ENCODE measurements at regions not wholly inside any gene's neighbourhood (a gene's known extent, or its start where the extent isn't known, plus 50 kb on each side); places are given as distances from the start of the nearest gene placed in this dataset.

DNA sequence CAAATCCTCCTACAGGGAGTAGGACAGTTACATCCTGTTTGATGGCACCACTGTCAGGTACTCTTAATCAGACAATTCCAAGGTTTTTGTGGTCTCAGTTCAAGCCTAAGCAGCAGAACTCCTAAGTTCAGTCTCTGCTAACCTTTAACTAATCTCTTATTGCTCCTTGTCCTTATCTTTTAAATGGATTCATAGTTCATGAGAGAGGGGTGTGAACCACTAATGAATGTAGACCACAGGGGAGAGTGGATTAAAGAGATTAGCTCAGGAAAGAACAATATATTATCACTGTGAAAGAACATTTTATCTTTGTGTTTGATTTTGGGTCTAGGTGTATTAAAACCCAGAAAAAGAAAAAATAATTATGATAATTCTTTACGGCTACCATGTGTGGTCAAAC, 168.9 kb downstream of the DCK start:
- DNase-seq = no peak

DNA sequence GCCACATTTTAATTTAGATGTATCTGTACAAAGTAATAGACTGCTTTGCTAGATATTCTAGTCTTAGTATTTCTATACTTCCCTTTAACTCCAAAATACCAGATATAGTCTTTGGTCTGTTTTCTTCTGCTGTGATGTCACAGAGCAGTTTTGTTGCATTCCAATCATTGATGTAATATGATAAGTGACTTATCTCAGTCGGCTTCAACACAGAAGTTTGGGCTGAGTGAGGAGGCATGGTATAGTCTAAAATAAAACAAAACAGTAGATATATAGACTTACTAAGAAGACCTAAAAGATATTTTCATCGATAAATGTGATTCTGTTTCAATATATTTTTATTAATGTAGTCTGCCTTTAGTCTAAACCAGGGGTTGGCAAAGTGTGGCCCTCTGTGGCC, 169.9 kb downstream of the DCK start:
- no peak for DNase-seq

DNA sequence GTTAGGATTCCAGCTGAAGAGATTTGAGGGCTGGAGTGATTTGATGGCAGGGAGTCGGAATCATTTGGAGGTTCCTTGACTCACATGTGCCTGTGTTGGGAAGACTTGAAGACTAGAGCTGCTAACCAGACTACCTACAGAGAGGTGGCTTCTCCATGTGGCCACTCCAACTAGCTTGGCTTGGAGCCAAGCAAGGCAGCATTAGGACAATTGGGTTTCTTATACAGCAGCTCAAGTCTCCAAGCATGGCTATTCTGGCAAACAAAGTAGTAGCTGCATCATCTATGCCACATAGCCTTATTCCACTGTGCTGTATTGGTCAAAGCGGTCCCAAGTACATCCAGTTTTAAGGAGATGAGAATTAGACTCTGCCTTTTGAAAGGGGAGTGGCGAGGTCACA, 171.7 kb upstream of the SLC4A4 start:
- no peak for DNase-seq

DNA sequence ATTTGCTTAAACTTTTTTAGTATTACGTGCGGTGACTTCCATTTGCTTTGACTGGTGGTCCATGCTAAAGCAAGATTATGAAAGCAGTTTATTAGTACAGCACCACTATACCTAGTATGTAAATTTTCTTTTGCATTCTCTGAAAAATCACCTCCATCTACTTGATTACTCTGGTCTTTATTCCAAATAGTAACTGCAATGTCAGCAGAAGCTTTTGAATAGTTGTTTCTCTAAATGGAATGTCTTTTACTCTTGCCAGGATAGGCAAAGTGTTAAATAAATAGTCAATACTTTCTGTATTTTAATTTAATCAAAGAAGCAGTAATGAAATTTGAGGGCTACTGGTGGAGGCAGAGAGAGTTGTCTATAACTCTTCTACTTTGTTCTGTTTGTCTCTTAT, 167.2 kb upstream of the SLC4A4 start:
- no peak for DNase-seq

DNA sequence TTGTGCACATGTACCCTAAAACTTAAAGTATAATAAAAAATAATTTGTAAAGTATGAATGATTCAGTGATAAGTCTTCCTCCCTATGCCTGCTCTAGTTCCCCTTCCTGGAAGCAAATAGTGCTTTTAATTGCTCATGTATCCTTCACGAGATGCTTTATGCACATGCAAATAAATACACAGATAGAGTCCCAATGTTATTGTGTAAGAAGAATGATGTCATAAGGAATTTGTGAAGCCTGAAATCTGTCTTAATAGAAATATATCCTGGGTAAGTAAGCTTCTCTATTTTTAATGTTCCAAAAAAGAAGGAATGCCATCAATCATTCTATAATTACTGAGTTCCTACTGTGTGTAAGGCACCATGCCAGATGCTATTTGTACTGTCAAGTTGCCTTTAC, 157.5 kb upstream of the SLC4A4 start:
- DNase-seq = no peak

DNA sequence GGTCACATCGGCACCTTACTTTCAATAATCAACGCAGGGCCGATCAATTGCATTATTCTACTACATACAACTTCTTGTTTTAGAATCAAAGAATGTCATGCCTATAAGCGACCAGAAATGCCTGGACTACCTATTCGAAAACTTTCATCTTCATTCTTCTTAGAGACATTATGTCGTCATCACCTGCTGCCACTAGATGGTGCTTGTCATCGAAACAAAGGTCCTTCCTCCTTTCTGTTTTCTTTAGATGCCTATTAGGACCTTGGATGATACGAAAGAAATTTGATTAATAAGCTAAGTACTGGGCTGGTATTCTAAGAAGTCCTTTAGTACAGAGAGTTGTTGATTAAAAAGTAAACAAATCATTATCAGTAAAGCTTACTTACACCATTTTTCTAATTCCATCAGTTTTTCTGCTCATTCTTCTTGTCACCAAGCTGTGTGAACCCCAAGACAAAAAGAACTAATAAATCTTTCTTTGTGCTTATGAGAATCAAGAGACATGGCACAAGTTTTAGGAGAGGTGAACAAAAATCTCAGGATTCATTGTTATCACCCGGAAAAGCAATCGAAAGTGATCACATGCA, 154.5 kb upstream of the SLC4A4 start:
- DNase-seq = peak; percentile 73

DNA sequence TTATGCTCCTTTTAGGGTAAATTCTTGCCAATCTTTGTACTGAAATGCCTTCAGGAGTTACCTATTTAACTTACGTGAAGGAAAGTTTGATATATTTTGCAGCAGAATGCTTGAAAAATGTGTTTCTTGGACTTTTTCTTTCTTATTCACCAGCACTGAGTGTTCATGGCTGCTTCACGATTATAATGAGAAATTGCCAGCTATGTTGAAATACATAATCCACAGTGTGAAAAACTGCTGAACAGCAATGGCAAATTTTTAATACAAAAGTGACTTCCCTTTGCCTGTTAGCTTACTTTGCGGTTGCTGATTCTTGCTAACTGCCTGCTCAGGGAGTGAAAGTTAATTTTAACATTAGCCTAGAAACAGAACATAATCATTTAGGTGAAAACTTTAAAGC, 153.8 kb upstream of the SLC4A4 start:
- no peak for DNase-seq

DNA sequence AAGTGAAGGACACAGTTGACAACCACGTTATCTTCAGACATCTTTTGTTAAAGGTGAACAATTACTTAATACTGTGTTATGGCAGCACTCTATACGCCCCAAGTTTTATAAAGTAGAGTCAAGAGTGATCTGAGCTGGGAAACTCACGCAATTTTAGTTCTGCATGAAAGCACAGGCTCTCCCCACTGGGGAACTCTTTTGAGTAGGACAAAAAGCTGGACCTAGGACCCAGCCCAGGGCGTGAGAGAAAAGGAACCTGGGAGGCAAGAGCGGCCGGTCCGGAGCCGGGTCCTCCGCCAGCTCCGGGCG, 152.6 kb upstream of the SLC4A4 start:
- no peak for DNase-seq

DNA sequence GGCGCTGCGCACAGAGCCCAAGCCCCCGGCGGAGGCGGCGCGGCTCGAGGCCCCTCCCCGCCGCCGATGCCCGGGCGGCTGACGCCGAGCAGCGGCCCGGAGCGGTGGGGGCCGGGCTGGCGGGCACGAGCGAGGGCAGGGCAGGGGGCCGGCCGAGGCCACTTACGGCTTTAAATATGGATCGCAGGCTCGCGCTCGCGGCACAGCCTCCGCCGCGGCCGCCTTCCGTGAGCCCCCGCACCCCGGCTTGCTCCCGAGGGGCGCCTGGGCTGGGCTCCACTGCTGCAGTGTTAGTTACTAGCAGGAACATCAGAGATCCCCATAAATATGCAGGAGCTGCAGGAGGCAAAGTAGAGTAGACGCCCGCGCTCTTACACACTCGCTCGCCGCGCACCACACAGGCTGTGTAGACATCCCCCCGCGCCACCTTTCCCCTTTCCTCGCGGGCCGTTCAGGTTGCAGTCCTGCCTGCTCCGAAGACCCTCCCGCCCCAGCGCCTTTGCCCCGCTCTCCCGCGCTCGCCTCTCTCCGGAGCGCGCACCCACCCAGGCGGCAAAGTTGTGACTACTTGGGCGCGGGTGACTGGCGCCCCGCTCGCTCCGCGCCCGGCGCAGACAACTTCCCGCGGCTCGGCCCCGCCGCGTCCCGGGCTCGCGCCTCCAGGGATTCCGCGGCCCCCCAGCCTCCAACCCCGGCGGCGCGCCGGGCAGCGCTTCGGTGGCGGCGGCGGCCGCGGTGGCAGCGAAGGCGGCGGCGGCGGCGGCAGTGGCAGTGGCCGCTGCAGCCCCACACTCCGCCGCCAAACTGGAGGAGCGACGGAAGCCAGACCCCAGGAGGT, 152.0 kb upstream of the SLC4A4 start:
- DNase-seq = no peak

DNA sequence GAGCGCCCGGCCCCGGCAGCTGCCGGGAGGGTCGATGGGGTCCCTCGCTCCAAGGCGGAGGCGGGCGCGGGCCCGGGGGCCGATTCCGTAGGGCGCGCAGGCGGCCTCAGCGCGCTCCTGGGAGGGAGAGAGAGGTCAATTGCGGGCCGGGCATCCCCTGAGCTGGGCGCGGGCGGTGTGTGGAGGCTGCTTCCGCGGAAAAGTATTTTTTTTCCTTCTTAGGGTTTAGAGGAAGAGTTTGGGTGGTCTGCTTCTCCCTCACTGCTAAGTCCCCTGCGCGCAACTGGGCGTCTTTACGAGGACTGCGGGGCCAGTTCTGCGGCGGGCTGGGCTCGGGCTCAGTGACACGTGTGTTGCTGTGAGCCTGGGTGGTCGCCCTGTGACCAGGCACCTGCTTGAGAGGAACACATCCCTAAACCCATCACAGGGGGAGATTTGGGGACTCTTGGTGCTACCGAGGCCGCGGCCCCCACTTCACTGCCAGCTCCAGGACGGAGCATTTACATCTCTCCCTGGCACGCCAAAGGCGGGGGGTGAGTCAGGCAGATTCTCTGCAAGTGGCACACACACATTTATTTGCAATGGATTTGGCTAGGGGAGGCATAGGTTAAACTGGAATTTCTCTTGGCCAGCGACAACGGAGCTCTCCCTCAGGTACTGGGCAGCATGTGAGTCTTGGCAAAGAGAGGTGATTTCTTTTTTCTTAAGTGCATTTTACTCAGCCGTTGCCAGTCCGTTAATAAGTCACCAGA, 151.2 kb upstream of the SLC4A4 start:
- no peak for DNase-seq

DNA sequence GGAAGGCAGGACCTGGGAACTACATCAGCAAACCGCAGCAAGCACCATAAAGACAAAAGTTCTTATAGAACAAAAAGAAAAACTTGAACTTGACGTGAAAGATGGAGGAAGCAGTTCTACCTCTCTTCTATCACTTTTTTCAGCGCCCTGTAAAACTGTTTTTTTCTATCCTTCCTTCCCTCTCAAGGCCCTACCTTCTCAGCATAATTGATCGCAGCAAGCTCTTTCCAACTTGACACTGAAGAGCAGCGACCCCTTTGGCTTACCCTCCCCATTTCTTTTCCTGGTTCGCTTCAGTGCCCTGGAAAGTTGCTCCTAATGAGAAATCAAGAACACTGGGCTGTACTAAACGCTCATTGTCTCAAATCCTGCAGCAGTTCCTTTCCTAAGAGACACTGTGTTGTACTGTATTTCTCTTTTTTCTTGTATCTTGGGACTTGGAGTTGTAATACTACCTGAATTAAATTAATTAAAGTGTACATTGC, 150.6 kb upstream of the SLC4A4 start:
- no peak for DNase-seq

DNA sequence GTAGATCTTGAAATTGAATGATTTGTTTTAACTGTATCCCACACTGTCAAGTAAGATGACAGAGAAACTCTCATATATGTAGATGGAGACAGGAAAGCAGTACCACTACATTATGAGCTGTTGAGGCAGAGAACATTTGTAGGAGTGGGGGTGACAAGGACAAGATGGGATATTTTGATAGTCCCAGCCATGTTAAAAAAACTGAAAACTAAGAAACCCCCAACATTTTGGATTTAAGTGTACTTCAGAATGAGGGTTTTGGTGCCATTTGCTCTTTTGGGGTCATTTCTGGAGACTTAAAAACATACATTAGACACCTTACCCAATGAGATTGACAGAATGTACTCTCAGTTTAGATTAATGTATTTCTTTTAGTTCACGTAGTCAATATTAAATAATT, 149.9 kb upstream of the SLC4A4 start:
- no peak for DNase-seq

DNA sequence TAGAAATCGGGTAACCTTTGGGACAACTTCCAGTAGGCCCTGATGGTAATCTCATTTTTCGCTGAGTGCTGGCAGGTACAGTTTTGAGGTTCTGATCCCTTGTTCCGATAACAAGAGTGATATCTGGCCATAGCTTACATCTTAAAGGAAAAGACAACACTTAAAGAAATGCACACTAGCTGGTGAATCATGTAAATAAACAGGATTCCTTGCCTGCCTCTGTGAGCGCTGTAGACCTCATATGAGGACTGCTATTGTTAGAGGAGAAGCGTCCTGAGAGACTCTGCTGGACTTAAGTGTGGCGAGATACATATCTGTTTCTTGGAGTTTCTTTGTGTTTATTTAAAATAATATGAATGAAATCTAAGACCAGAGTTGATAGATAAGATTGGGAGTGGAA, 149.3 kb upstream of the SLC4A4 start:
- no peak for DNase-seq

DNA sequence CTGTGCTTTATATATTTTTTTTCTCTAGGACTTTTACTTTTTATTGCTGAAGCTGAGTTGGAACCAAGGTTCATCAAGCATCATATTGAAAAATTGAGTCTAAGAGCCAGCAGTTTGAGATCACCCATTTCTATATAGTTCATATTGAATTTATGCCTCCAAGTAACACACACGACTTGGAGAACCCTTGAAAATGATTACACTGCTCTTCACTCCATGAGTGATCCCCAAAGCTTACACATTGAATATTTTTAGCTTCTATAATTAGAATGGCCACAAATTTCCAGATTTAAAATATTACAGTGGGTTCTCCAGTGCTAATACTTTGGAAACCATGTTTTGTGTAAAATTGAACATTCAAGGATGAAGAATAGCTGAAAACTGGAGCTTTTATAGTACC, 144.4 kb upstream of the SLC4A4 start:
- DNase-seq = no peak

DNA sequence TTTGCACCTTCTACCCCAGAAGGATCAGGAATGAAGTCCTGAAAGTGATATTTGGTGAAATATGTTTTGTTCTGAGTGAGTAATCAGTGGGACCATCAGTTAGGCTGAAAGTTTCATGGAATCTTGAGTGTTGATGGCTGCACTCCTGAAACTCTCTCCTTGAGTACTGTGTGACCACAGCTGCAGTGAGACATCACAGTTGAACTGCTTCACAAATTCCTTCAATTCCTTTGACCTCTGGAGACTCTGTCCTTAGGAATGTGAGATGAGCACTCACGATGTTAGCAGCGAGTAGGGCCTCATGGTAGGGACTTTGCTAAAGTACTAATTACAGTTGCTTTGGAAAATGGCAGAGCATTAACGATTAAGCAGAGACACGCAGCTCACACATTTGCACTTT, 142.9 kb upstream of the SLC4A4 start:
- DNase-seq = no peak

DNA sequence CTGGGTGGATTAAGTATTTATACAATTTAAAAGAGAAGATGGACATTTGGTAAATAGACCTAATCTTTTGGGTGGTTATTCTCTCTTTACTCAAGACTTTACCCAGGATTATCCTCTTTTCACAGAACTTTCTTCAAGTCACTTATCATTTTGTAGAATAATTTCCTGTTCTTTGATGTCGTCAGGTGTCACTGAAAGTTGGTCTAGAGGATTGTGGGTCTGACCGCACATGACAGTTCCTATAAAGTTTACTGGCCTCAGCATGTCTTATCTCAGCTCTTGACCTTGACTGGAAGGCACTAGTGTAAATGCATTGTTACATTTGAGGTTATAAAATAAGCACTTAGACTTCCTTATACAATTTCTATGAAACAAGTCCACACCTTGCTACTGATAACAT, 139.9 kb upstream of the SLC4A4 start:
- DNase-seq = peak; percentile 30

DNA sequence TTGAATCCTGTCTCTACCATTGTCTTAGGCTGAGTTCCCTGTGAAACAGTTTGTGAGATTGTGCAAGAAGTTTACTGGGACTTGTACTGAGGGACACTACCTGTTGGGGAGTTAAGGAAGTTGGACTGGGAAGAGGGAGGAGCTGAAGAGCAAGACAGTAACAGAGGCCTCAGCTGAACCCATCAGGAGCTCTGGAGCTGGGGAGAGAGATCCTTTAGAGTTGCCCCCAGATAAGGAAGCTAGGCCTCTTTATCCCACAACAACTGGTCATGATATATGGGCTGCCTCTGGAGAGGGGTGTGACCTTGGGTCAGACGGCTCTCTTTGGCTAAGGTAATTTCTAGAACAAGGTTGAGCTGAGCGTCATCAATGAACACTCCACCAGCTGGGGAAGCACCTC, 137.8 kb upstream of the SLC4A4 start:
- DNase-seq = no peak

DNA sequence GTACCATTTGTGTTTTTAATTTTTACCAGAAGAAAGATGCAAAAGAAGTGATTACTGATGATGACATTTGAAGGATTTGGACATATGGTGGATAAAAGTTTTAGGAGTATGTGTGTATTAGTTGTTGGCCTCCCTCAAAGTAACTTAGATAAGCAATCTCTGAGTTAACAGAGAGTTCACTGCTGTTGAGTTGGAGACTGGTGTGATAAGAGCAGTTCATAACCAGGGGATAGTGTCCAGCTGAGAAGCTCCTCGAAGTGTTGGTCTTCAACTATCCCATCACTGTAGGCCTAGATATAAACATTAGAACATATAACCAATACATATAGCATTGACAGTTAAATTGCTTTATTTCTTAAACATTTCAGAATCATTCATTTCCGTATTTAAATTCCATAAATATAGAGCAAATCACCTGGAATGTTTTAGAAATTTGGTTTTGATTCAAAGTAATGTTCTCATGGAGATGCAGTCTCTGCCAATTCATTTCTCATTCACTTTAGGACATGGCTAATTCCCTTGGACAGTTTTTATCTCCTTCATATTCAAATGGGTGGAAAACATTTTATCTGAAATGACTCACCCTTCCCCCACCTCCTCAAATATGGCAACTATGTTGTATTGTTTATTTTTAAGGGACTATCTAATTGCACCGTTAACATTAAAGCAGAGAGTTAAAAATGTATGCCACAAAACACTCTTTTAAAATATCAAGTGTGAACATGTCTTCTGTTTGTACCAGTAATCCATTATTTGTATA, 136.8 kb upstream of the SLC4A4 start:
- no peak for DNase-seq

DNA sequence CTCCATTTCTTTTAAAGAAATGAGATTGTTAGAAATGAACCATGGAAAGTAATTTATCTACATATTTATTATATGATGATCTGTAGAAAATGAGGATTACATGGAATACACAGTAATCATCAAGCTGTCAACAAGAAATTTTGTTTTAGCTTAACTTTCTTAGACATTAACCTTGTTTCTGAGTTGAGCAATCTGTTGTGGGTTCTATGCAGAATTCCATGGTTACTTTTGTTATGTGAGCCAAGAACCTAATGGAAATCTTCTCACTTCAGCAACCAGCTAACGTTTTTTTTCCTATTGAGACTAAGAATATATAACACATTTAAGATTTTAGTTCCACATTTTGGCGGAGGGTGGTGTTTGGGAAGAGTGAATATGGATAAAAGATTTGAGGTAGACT, 136.1 kb upstream of the SLC4A4 start:
- DNase-seq = no peak

DNA sequence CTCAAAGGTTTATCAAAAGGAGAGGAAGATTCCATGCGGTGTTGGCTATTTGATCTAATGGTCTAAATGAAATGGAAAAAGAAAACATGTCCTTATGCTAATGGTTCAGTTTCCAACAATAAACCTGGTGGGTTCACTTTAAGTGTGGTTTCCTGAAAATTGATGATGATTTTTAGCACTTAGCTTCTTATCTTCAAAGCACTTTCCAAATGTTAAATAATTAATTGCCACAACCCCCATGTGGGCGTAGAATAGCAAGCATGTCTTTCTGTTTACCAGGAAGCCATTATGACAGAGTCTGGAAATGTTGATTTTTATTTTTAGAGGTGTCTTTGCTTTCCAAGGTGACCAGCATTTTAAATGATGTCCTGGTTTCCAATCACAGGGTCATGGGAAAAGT, 134.8 kb upstream of the SLC4A4 start:
- no peak for DNase-seq

DNA sequence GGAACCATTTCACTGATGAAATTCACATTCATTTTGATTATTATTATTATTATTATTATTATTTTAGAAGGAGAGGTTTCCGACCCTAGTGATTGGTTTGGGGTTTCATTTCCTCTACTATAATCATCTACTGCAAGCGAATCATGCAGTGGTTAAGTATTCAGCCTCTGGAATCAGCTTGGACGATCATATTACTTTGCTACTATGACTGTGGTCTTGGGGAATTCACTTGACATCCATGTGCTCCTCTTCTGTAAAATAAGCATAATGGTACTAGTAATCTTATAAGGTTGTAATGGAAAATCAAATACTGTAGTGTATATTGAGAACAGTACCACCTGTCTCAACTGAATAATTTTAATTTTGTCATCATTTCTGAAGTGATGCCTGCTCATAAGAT, 132.1 kb upstream of the SLC4A4 start:
- no peak for DNase-seq

DNA sequence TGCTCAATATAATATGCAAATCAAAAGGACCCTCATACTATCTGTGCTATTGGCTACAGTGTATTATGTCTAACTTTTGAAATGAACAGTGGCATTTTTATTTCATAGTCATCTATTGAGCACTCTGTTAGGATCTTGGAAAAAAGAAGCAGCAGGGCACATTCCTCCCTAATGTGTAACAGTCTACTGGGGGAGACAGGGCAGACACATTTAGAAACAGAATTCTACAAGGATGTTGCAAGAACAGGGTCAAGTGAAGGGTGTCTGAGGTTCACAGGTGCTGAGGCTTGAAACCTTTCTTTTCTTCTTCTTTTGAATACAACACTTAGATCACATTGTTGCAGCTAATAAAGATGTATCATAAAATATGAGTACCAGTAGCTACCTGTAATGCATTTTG, 129.7 kb upstream of the SLC4A4 start:
- no peak for DNase-seq

DNA sequence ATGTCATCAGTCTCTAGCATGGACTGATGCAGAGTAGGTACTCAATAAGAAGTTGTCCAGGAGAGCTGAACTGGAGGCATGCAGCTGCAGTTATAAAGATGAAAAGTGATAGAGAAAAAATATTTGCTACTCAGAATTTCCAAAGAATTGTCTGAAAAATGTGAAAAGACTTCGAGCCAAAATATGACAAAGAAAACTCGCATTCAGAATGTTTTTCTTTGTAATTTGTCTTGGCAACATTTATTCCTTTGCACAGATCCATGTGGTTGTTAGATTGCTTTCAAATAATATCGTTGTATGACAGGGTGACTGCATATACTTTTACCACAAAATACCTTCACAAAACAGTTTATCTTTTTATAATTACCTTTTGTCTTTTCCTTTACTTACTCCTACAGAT, 128.0 kb upstream of the SLC4A4 start:
- DNase-seq = no peak

DNA sequence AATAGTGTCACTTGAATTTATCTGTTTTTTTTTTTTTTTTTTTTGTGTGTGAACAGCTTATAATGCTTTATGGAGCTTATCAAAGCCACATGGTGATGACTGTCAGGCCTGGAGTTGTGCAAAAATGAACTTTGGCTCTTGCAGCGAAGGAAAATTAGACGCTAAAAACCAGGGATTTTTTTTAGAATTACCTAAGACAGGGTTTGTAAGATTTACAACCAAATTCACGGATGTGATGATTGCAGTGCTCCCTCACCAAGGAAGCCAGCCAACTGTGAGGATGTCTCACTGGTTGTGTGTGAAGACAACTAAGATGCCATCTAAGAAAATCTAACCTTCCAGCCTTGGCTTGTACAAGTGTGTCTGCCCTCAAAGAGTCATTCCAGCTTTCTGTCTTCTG, 127.1 kb upstream of the SLC4A4 start:
- no peak for DNase-seq
